Prostate gland (tissue), 2 donors: ENCODE measurements at regions not wholly inside any gene's neighbourhood (a gene's known extent, or its start where the extent isn't known, plus 50 kb on each side); places are given as distances from the start of the nearest gene placed in this dataset.

Source experiments
- POLR2AphosphoS5 ChIP-seq: sonication (generic); formaldehyde crosslinking; IDR thresholded peaks from one replicate; pipeline ENCODE4 v1.6.1; 2017; ENCODE audit warnings: antibody characterized with exemption
- TF ChIP-seq, protein P1 (sequence below), 4 experiments: fragments of 200-600 bp in 2 of 4; fragments of 450-650 bp in 2 of 4; sonication (generic) in 2 of 4; IDR thresholded peaks; 1 replicate in 3 of 4; 2 replicates in 1 of 4; pipeline ENCODE4 v1.5.1; 2016 to 2019; ENCODE audit warnings: antibody characterized with exemption in 4 of 4, mild to moderate bottlenecking in 2 of 4, moderate library complexity in 2 of 4

DNA sequence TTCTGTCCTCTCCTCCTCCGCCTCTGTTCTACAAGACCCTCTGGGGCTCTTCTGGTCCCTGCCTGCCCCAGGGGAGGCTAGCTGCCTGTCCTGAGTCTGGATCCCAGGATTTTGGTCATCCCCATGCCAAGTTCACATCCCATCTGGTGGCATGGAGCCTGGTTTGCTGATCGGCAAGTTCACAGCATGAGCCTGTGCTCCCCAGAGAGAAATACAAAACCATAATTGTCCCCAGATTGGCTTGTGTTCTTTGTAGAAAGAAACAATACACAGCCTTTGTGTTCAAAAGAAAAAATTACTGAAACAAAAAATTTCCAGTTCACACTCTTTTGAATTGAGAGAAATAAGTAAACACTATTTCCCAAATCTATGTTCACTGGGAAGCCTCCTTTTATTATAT, 149.4 kb upstream of the ZC3H12A start:
- TF ChIP-seq, protein P1, sequence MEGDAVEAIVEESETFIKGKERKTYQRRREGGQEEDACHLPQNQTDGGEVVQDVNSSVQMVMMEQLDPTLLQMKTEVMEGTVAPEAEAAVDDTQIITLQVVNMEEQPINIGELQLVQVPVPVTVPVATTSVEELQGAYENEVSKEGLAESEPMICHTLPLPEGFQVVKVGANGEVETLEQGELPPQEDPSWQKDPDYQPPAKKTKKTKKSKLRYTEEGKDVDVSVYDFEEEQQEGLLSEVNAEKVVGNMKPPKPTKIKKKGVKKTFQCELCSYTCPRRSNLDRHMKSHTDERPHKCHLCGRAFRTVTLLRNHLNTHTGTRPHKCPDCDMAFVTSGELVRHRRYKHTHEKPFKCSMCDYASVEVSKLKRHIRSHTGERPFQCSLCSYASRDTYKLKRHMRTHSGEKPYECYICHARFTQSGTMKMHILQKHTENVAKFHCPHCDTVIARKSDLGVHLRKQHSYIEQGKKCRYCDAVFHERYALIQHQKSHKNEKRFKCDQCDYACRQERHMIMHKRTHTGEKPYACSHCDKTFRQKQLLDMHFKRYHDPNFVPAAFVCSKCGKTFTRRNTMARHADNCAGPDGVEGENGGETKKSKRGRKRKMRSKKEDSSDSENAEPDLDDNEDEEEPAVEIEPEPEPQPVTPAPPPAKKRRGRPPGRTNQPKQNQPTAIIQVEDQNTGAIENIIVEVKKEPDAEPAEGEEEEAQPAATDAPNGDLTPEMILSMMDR (IDR thresholded peaks at IDR 0.05): no peak
- no peak for TF ChIP-seq POLR2AphosphoS5
